ENCODE measurements at regions not wholly inside any gene's neighbourhood (a gene's known extent, or its start where the extent isn't known, plus 50 kb on each side); places are given as distances from the start of the nearest gene placed in this dataset.

- Mint-ChIP-seq H3K9me3 (peaks cover 9% of the 10 kb centered on the region), H3K4me1 (no peaks in the 10 kb centered on the region), H3K36me3 (no peaks in the 10 kb centered on the region), H3K27ac (no peak overlapping the region), H3K27me3 (ENCODE audit: low read depth) (no peaks in the 10 kb centered on the region), H3K4me3 (no peak overlapping the region)
- no peak for TF ChIP-seq ATF2 (CRISPR knock-in tag; IDR thresholded peaks at IDR 0.05; ENCODE audit: borderline replicate concordance, low read depth)
- no peak for TF ChIP-seq ZNF281 (CRISPR knock-in tag; IDR thresholded peaks at IDR 0.05)
- TF ChIP-seq ZMAT4 (CRISPR knock-in tag; IDR thresholded peaks at IDR 0.05): no peak
- no peak for TF ChIP-seq E2F1 (CRISPR knock-in tag; IDR thresholded peaks at IDR 0.05)
- no peak for TF ChIP-seq GRHL2 (CRISPR knock-in tag; IDR thresholded peaks at IDR 0.05; ENCODE audit: insufficient replicate concordance, severe bottlenecking)
- no peak for TF ChIP-seq ATF6 (CRISPR knock-in tag; IDR thresholded peaks at IDR 0.05)
- no peak for TF ChIP-seq RELA (CRISPR knock-in tag; IDR thresholded peaks at IDR 0.05; ENCODE audit: borderline replicate concordance)
- no peak for TF ChIP-seq ZNF121 (CRISPR knock-in tag; IDR thresholded peaks at IDR 0.05)
- TF ChIP-seq GTF2I (CRISPR knock-in tag; conservative IDR thresholded peaks at IDR 0.05): no peak
- TF ChIP-seq ARID4B (CRISPR knock-in tag; IDR thresholded peaks at IDR 0.05; ENCODE audit: borderline replicate concordance): no peak
- no peak for ATAC-seq
- CTCF ChIA-PET: no interaction called here
- DNase-seq (ENCODE audit: low spot score): no peak
- POLR2A ChIA-PET: no interaction called here
Observed at GRCh38 chr12:60853407-60853806, 1257.6 kb downstream of the SLC16A7 start.

- no peaks in the 10 kb centered on the region for H3K36me3 Mint-ChIP-seq
- ChIA-PET CTCF (no interaction called here), POLR2A (no interaction called here)
- no peak for DNase-seq (ENCODE audit: low spot score)
- H3K27me3 Mint-ChIP-seq (ENCODE audit: low read depth): no peaks in the 10 kb centered on the region
- no peak overlapping the region for H3K4me3 Mint-ChIP-seq
- no peak overlapping the region for H3K27ac Mint-ChIP-seq
- ATAC-seq: no peak
- no peaks in the 10 kb centered on the region for H3K9me3 Mint-ChIP-seq
- no peaks in the 10 kb centered on the region for H3K4me1 Mint-ChIP-seq
- no peak for TF ChIP-seq PRRX2 (CRISPR knock-in tag; IDR thresholded peaks at IDR 0.05)
- no peak for TF ChIP-seq ZNF425 (CRISPR knock-in tag; conservative IDR thresholded peaks at IDR 0.05)
- TF ChIP-seq JAZF1 (CRISPR knock-in tag; IDR thresholded peaks at IDR 0.05): no peak
- no peak for TF ChIP-seq FOXP1 (CRISPR knock-in tag; IDR thresholded peaks at IDR 0.05; ENCODE audit: borderline replicate concordance)
- TF ChIP-seq ARID4B (CRISPR knock-in tag; IDR thresholded peaks at IDR 0.05; ENCODE audit: borderline replicate concordance): no peak
- TF ChIP-seq RORB (CRISPR knock-in tag; IDR thresholded peaks at IDR 0.05): no peak
Observed at GRCh38 chr12:60863421-60863820, 1267.6 kb downstream of the SLC16A7 start.
